Hypothalamus (tissue), 51 donors: ENCODE measurements at regions not wholly inside any gene's neighbourhood (a gene's known extent, or its start where the extent isn't known, plus 50 kb on each side); places are given as distances from the start of the nearest gene placed in this dataset.
"Not testable (repeated sequence)": the region's sequence is repeated elsewhere in the genome, so short reads cannot be mapped to it uniquely, and the experiment has no call there.

Experiments
- DNase-seq, 51 donors: peaks; one replicate each; lab custom pipeline; 2025; lab: John Stamatoyannopoulos, UW

DNA sequence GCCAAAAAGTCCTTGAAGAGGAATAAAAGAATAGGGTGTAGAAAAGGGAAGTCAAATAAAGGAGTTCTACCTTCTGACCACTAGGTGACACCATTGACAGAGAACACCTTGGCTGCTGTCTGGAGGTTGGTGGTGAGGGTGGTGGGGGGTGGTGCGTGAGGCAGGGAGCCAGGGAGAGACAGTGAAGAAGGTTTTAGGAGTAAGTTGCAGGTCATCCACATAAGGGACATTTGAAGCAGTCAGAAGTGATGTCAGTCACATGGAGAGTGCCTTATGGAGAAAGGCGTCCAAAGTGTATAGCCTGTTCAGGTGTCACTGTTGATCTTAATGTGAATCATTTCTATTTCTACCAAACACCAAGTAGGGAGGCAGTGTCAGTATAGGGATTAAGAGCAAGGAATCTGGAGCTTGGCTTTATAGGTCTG lies 279.3 kb upstream of the DDHD1 start:
- DNase-seq = no peak

DNA sequence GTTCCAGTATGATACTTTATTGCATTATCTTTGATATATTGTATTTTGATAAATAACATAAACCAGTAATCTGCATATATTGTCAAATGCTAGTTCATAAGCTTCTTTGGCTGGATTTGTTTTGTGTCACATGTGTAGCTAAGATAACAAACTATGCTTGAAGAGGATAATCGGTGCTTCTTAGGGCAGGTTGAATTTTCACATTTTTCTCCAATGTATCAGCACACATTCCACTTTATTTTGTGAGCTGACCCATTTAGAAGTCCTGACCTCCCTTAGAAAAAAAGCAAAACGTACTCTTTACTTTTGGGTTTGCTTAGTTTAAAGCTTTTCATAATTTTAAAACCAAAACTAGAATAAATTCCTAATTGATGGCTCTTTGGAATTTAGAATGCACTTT lies 277.7 kb upstream of the DDHD1 start:
- DNase-seq = no peak

- DNase-seq = no peak
Measured at GRCh38 chr14:53412819-53413675, 259.9 kb upstream of the DDHD1 start.

- DNase-seq = no peak
Measured at GRCh38 chr14:53411125-53411524, 258.0 kb upstream of the DDHD1 start.

DNA sequence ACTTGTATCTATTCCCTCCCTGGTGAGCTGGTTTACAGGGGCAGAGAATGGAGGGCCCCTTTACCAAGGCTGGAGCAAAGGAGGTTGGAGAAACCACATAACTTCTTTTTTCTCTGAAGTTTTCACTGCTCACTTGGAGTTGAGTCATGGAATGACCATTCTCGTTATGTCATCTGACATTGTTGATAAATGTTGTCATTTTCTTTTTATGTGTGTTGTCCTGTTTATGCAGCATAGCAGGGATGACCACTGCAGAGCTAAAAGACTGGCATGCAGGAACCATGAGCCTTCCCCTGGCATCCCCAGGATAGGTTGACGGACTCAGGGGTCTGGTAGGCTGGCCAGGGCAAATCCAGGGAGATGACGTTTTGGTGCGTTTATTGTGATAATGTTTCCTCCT lies 256.8 kb upstream of the DDHD1 start:
- DNase-seq = no peak

DNA sequence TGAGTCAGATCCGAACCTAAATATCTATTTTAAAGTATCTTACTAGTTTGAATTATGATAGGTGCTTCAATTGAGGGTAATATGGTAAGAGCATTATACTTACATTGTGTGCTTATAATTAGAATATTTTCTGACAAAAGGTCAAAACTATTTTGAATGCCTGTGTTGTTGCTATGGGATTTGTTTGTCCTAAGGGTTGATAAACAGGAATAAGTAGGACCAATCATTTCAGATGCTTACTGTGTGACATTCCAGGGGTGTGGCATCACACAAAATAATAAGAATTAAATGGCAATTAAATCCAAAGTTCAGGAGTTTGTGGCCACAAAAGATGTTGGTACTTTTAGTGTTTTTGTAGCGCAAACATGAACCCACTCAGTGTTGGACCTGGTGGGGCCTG lies 256.2 kb upstream of the DDHD1 start:
- DNase-seq = no peak

- no peak for DNase-seq
Measured at GRCh38 chr14:53408175-53408879, 255.2 kb upstream of the DDHD1 start.

DNA sequence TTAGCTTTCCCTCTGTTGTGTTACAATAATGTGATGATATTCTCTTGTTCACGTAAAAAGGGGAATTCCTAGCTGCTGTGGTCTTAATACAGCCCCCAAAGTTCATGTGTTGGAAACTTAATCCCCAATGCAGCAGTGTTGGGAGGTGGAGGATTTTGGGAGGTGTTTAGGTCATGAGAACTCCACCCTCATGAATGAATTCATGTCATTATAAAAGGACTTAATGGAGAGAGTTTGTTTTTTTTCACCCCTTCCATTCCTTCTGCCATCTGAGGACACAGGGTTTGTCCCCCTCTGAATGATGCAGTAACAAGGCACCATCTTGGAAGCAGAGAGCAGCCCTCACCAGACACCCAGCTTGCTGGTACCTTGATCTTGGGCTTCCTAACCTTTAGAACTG lies 253.4 kb upstream of the DDHD1 start:
- DNase-seq = no peak

DNA sequence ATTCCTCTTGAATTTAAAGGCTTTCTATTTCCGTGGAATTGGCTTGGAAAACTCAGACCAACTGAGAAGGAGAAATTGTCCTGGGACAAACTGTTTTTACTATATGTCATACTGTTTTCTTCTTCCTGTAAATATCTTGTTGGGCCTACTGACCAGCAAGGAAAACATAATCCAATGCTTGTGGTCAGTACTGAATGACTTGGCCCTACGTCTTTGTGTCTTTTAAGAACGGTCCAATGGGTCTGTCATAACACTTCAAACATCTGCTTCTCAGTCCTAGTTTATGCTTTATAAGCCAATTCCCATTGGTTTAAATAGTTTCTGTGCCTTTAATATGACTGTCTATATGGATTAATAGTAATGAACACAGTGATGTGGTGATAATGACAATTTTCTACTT lies 248.5 kb upstream of the DDHD1 start:
- DNase-seq = no peak

DNA sequence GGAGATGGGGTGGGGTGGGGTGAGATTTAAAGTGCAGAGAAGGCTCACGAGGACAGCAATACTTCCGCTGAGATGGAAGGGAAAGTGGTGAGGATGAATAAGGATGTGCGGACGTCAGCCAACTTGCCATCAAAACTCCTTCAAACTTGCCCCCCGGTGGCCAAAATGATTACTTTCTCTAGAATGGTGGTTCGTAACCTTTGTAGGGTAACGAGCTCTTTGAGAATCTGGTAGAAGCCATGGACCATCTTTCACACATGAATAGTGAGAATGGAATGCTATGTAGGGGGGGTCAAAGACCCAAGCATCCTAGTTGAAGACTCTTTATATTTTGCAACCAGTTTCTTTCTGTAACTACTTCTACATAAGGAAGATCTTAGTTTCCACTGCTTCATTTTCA lies 245.9 kb upstream of the DDHD1 start:
- no peak for DNase-seq

GRCh38 chr14:53398616-53399015 lies 245.5 kb upstream of the DDHD1 start:
- DNase-seq = no peak

- DNase-seq = not testable (repeated sequence)
Measured at GRCh38 chr14:53395267-53395666, 242.1 kb upstream of the DDHD1 start.

GRCh38 chr14:53391631-53392285 lies 238.6 kb upstream of the DDHD1 start:
- DNase-seq = peak in 1 of 51 donors; percentile 6

- peak in 1 of 51 donors; percentile 8 for DNase-seq
Measured at GRCh38 chr14:53391156-53391555, 238.0 kb upstream of the DDHD1 start.

GRCh38 chr14:53390008-53390407 lies 236.9 kb upstream of the DDHD1 start:
- no peak for DNase-seq

- DNase-seq = no peak
Measured at GRCh38 chr14:53389202-53389601, 236.1 kb upstream of the DDHD1 start.

- no peak for DNase-seq
Measured at GRCh38 chr14:53386362-53386761, 233.2 kb upstream of the DDHD1 start.

DNA sequence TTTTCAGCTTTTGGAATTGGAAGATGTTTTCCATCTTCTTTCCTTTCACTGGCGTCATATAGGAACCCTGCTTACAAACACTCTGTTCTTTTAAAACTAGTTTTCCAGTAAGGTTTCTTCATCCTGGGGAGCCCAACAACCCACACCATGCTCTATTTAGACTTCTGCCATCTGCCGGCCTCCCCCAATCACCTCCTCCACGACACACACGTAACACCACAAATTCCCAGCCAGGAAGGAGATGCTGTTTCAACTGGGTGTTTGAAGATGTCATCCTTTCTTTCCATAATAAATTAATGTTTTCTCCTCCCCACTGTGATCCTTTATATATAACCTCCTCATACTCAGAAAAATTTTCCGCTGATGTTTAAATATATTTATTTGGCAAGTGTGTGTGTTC lies 231.4 kb upstream of the DDHD1 start:
- DNase-seq = peak in 1 of 51 donors; percentile 22

DNA sequence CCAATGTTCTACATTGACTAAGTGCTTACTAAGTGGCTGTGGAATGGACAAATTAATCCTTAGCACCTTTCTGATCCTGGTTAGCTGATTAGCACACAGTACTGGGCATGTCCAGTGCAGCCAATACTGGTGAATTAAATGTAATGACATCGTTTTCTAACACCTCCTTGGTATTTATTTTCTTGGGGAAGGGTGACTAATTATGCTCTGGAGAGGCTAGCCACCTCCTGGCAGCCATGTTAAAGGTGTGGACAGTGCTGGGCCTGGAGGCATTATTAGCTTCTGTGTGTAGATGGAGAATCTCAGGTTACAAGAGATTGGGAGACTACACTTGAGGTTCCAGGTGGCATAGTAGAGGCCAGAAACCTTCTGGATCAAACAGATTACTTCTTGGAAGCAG lies 230.9 kb upstream of the DDHD1 start:
- no peak for DNase-seq

DNA sequence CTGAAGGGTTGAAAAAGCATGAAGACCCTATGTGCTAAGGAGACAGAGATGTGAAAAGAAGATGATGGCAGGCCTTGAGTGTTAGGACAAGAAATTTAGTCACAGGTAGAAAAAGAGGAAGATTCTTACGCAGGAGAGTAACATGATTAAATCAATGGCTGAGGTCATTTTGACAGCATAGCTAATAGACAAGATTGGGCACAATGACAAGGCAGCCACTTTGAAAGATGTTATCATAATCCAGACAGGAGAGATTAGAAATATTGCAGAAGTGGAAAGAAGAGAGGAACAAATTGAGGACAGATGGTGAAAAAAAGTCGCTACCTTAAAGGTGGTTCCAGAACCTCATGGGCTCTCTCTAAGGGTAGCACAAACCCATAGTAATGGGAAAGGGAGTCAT lies 228.8 kb upstream of the DDHD1 start:
- DNase-seq = no peak

DNA sequence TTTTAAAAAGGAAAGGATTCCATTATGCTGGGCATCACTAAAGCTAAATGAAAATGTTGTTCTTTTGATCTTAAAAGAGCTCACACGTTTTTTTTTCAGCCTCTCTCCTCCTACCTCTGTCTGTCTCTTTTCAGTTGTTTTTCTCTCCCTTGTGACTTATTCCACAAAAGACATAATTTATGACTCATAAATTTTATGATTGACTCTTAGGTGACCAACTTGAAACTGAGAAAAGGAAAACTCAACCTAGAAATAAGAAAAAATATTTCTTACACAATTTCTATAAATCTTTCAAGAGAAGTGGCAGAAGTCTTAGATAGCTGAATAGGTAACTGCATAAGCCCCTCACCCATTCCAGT lies 227.7 kb upstream of the DDHD1 start:
- no peak for DNase-seq
